K562 (cell line): ENCODE measurements at regions not wholly inside any gene's neighbourhood (a gene's known extent, or its start where the extent isn't known, plus 50 kb on each side); places are given as distances from the start of the nearest gene placed in this dataset.

ENCODE experiments used
- BCLAF1 ChIP-seq, 2 experiments: fragments of 450-650 bp in 1 of 2; IDR thresholded peaks; 2 replicates each; pipeline ENCODE4 v1.6.1; 2011 to 2017; ENCODE audit warnings: low read depth in 2 of 2, antibody characterized with exemption in 1 of 2, borderline replicate concordance in 1 of 2, low read length in 1 of 2, mild to moderate bottlenecking in 1 of 2, mixed read lengths in 1 of 2; ENCODE audit not compliant: control insufficient read depth in 1 of 2
- E2F8 ChIP-seq: fragments of 450-650 bp; IDR thresholded peaks from 2 replicates; pipeline ENCODE4 v1.7.1; 2018; ENCODE audit warnings: mild to moderate bottlenecking, low read depth; ENCODE audit not compliant: partially characterized antibody
- EHMT2 ChIP-seq: fragments of 450-650 bp; IDR thresholded peaks from 2 replicates; pipeline ENCODE4 v1.6.1; 2018; ENCODE audit warnings: antibody characterized with exemption
- GTF2F1 ChIP-seq: IDR thresholded peaks from 2 replicates; pipeline ENCODE4 v1.6.1; 2011; ENCODE audit warnings: low read depth, low read length, improper control_type of control experiment
- MYC ChIP-seq, 2 experiments: fragments of 250-450 bp in 1 of 2; sonication (Bioruptor Pico) in 1 of 2; IDR thresholded peaks; 2 replicates each; pipeline versions ENCODE4 v1.5.1 to v1.6.1; 2012 to 2021; ENCODE audit warnings: low read depth in 2 of 2, borderline replicate concordance in 1 of 2, improper control_type of control experiment in 1 of 2, low read length in 1 of 2, mild to moderate bottlenecking in 1 of 2, moderate library complexity in 1 of 2
- PRDM10 ChIP-seq: fragments of 450-650 bp; IDR thresholded peaks from 2 replicates; pipeline ENCODE4 v1.6.1; 2018; ENCODE audit not compliant: partially characterized antibody
- ZC3H8 ChIP-seq: fragments of 450-650 bp; IDR thresholded peaks from 2 replicates; pipeline ENCODE4 v1.6.1; 2017
- TF ChIP-seq, protein P1 (sequence below): sonication (generic); formaldehyde crosslinking; IDR thresholded peaks from 2 replicates; pipeline ENCODE4 v1.8.0; 2023; ENCODE audit warnings: mild to moderate bottlenecking, missing genetic modification reagents
- TF ChIP-seq, protein P2 (sequence below), 3 experiments: IDR thresholded peaks in 2 of 3; conservative IDR thresholded peaks in 1 of 3; 2 replicates each; pipeline ENCODE4 v1.5.1; 2011 to 2012; ENCODE audit warnings: low read length in 3 of 3, mild to moderate bottlenecking in 3 of 3, control low read depth in 2 of 3, improper control_type of control experiment in 1 of 3, inconsistent platforms in 1 of 3, low read depth in 1 of 3, mixed read lengths in 1 of 3, moderate library complexity in 1 of 3; ENCODE audit not compliant: insufficient read depth in 2 of 3

GRCh38 chr4:159702200-159702599 is 599.3 kb downstream of the RAPGEF2 start:
- TF ChIP-seq, protein P1, sequence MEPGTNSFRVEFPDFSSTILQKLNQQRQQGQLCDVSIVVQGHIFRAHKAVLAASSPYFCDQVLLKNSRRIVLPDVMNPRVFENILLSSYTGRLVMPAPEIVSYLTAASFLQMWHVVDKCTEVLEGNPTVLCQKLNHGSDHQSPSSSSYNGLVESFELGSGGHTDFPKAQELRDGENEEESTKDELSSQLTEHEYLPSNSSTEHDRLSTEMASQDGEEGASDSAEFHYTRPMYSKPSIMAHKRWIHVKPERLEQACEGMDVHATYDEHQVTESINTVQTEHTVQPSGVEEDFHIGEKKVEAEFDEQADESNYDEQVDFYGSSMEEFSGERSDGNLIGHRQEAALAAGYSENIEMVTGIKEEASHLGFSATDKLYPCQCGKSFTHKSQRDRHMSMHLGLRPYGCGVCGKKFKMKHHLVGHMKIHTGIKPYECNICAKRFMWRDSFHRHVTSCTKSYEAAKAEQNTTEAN = no peak
- TF ChIP-seq, protein P2, sequence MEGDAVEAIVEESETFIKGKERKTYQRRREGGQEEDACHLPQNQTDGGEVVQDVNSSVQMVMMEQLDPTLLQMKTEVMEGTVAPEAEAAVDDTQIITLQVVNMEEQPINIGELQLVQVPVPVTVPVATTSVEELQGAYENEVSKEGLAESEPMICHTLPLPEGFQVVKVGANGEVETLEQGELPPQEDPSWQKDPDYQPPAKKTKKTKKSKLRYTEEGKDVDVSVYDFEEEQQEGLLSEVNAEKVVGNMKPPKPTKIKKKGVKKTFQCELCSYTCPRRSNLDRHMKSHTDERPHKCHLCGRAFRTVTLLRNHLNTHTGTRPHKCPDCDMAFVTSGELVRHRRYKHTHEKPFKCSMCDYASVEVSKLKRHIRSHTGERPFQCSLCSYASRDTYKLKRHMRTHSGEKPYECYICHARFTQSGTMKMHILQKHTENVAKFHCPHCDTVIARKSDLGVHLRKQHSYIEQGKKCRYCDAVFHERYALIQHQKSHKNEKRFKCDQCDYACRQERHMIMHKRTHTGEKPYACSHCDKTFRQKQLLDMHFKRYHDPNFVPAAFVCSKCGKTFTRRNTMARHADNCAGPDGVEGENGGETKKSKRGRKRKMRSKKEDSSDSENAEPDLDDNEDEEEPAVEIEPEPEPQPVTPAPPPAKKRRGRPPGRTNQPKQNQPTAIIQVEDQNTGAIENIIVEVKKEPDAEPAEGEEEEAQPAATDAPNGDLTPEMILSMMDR (IDR thresholded peaks at IDR 0.05 in 2 of 3, conservative IDR thresholded peaks at IDR 0.05 in 1 of 3; ENCODE audit: insufficient read depth in 2 of 3, low read depth in 1 of 3, low read length in 3 of 3) = no peak
- TF ChIP-seq PRDM10 (no peak), ZC3H8 (no peak), EHMT2 (no peak), BCLAF1 (IDR thresholded peaks at IDR 0.05; ENCODE audit: borderline replicate concordance in 1 of 2, control insufficient read depth in 1 of 2, low read depth in 2 of 2, low read length in 1 of 2) (no peak), E2F8 (no peak), MYC (IDR thresholded peaks at IDR 0.05; ENCODE audit: low read depth, low read length) (no peak), MYC (CRISPR knock-in tag; IDR thresholded peaks at IDR 0.05; ENCODE audit: borderline replicate concordance, low read depth) (no peak), GTF2F1 (no peak)
